SU-DHL-6 (cell line): ENCODE measurements at regions not wholly inside any gene's neighbourhood (a gene's known extent, or its start where the extent isn't known, plus 50 kb on each side); places are given as distances from the start of the nearest gene placed in this dataset.

Source experiments
- H2AFZ ChIP-seq: fragments of 200-600 bp; sonication (generic); 2 replicates; pipeline ENCODE4 v1.6.1; 2014; ENCODE audit warnings: low read depth, mild to moderate bottlenecking, moderate library complexity, mixed read lengths, antibody characterized with exemption, low read length; ENCODE audit not compliant: severe bottlenecking
- H3F3A ChIP-seq: fragments of 200-600 bp; shearing (Covaris generic); 2 replicates; pipeline ENCODE4 v1.6.0; 2016; ENCODE audit warnings: antibody characterized with exemption, mild to moderate bottlenecking; ENCODE audit not compliant: insufficient read depth
- H3K27ac ChIP-seq: fragments of 200-600 bp; sonication (generic); 2 replicates; pipeline ENCODE4 v1.5.1; 2016; ENCODE audit warnings: low read depth, mild to moderate bottlenecking, low read length, moderate library complexity, mixed read lengths
- H3K27me3 ChIP-seq: fragments of 200-600 bp; sonication (generic), shearing (Covaris generic); 2 replicates; pipeline ENCODE4 v1.6.0; 2014; ENCODE audit warnings: mild to moderate bottlenecking, low read length
- H3K36me3 ChIP-seq: fragments of 200-600 bp; sonication (generic); 2 replicates; pipeline ENCODE4 v1.6.1; 2014; ENCODE audit warnings: mild to moderate bottlenecking, low read length, mixed read lengths
- H3K4me2 ChIP-seq: fragments of 300-600, 200-600 bp; shearing (Covaris generic), sonication (generic); 2 replicates; pipeline ENCODE4 v1.6.0; 2014; ENCODE audit warnings: low read length, low read depth, mild to moderate bottlenecking; ENCODE audit not compliant: poor library complexity, severe bottlenecking
- H3K4me3 ChIP-seq: fragments of 200-600 bp; sonication (generic); 2 replicates; pipeline ENCODE4 v1.5.1; 2014; ENCODE audit warnings: antibody characterized with exemption, low read length, mild to moderate bottlenecking, mixed read lengths; ENCODE audit not compliant: insufficient read depth, poor library complexity, severe bottlenecking
- H3K79me2 ChIP-seq: fragments of 200-600 bp; sonication (generic); 2 replicates; pipeline ENCODE4 v1.6.1; 2014; ENCODE audit warnings: mild to moderate bottlenecking, low read length, moderate library complexity; ENCODE audit not compliant: insufficient read depth
- H3K9ac ChIP-seq: fragments of 200-600 bp; sonication (generic); 2 replicates; pipeline ENCODE4 v1.7.0; 2014; ENCODE audit warnings: mild to moderate bottlenecking, low read length
- H3K9me2 ChIP-seq: fragments of 200-600 bp; sonication (generic); replicated peaks from 2 replicates; pipeline ENCODE4 v1.6.1; 2014; ENCODE audit warnings: low read length; ENCODE audit not compliant: insufficient read depth
- H3K9me3 ChIP-seq: fragments of 200-600 bp; sonication (generic); 2 replicates; pipeline ENCODE4 v1.6.1; 2014; ENCODE audit warnings: low read length, mixed read lengths; ENCODE audit not compliant: insufficient read depth
- H4K20me1 ChIP-seq: fragments of 200-600 bp; sonication (generic); 2 replicates; pipeline ENCODE4 v1.6.1; 2014; ENCODE audit warnings: low read depth, mild to moderate bottlenecking, antibody characterized with exemption, low read length, moderate library complexity, mixed read lengths
- EZH2phosphoT487 ChIP-seq: fragments of 200-600 bp; sonication (generic), shearing (Covaris generic); conservative IDR thresholded peaks from 2 replicates; pipeline ENCODE4 v1.6.1; 2018; ENCODE audit warnings: mild to moderate bottlenecking, antibody characterized with exemption, low read length, moderate library complexity, mixed read lengths
- TF ChIP-seq, protein P1 (sequence below): fragments of 200-600 bp; sonication (generic); IDR thresholded peaks from one replicate; pipeline ENCODE4 v1.5.1; 2017; ENCODE audit warnings: antibody characterized with exemption, mild to moderate bottlenecking, low read length, moderate library complexity; ENCODE audit not compliant: insufficient read depth, poor library complexity, severe bottlenecking

DNA sequence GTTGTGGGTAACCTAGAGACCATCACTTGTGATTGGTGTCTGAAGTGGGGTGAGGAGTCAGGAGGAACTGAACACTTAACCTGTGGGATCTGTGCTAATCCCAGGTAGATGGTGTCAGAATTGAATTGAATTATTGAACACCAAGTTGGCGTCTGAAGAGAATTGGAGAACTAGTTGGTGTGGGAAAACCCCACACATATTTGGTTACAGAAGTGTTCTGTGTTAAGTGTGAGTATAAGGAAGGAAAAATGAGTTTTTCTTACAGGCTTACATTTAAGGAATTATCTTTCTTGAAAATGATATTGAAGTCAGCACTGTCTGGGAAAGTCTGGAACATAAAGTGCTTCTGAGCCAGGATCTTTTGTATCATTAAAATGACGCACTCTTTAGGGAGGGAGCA, 182.9 kb upstream of the ECI2 start:
- no peaks in the 10 kb centered on the region for H3K79me2 ChIP-seq
- H3K4me3 ChIP-seq = no peak overlapping the region
- TF ChIP-seq, protein P1, sequence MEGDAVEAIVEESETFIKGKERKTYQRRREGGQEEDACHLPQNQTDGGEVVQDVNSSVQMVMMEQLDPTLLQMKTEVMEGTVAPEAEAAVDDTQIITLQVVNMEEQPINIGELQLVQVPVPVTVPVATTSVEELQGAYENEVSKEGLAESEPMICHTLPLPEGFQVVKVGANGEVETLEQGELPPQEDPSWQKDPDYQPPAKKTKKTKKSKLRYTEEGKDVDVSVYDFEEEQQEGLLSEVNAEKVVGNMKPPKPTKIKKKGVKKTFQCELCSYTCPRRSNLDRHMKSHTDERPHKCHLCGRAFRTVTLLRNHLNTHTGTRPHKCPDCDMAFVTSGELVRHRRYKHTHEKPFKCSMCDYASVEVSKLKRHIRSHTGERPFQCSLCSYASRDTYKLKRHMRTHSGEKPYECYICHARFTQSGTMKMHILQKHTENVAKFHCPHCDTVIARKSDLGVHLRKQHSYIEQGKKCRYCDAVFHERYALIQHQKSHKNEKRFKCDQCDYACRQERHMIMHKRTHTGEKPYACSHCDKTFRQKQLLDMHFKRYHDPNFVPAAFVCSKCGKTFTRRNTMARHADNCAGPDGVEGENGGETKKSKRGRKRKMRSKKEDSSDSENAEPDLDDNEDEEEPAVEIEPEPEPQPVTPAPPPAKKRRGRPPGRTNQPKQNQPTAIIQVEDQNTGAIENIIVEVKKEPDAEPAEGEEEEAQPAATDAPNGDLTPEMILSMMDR = no peak
- no peak for TF ChIP-seq EZH2phosphoT487
- H3K9me2 ChIP-seq = no peaks in the 10 kb centered on the region
- H4K20me1 ChIP-seq = no peaks in the 10 kb centered on the region
- H3K27ac ChIP-seq = no peak overlapping the region
- no peaks in the 10 kb centered on the region for H3K36me3 ChIP-seq
- no peak overlapping the region for H2AFZ ChIP-seq
- no peak overlapping the region for H3K9ac ChIP-seq
- no peak overlapping the region for H3K4me2 ChIP-seq
- no peaks in the 10 kb centered on the region for H3K27me3 ChIP-seq
- no peaks in the 10 kb centered on the region for H3F3A ChIP-seq
- H3K9me3 ChIP-seq = no peaks in the 10 kb centered on the region

DNA sequence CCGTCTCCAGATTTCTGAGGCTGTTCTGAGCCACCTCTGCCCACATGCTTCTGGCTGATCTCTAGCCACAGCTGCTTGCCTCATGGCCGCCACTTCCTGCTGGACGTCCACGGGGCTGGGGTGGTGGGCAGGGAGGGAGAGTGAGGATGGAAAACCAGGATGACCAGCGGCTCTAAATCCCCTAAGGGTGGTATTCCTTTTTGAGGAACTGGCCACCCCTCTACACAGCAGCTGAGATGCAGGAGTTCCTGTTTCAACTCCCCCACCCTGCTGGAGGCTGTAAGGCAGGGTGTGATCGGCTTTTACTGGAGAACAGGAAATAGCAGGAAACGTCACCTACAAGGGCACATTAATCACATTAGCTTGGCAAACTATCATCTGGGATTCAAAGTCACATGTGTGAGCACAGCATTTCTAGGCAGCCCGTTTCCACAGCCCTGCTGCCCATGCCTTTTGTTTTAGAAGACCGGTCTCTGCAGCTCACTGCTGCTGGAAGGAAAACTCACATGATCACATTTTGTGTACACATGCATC, 181.6 kb upstream of the ECI2 start:
- TF ChIP-seq, protein P1 = no peak
- no peak for TF ChIP-seq EZH2phosphoT487
- Histone ChIP-seq H3K9me2 (no peaks in the 10 kb centered on the region), H3K9me3 (no peaks in the 10 kb centered on the region), H3K79me2 (no peaks in the 10 kb centered on the region), H3K4me3 (no peak overlapping the region), H3K4me2 (no peak overlapping the region), H3K9ac (no peak overlapping the region), H3K36me3 (no peaks in the 10 kb centered on the region), H2AFZ (no peak overlapping the region), H3F3A (no peaks in the 10 kb centered on the region), H3K27ac (no peak overlapping the region), H3K27me3 (no peaks in the 10 kb centered on the region), H4K20me1 (no peaks in the 10 kb centered on the region)

DNA sequence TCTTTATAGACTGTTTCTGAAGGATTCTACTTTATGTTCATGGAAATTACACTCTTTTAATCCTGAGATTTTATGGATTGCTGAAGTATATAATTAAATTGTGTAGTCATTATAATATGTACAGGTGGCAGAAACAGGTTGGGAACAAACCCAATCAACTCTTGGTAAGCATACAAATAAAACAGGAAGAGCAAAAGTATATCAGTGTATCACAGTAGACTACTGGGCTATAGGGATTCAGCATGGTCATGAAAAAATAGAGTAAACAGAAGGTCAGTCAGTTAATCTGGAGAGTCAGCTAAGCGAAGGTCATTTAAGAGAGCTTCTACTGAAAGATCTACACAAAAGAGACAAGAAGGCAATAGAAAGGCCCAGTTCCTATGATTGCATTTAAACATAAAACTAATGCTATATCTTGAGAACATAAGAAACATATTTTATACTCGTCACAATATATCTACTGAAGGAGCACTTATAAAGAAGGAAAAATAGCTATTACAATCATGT, 178.9 kb upstream of the ECI2 start:
- Histone ChIP-seq H3K36me3 (no peaks in the 10 kb centered on the region), H3F3A (no peaks in the 10 kb centered on the region), H3K27ac (no peak overlapping the region), H3K4me3 (no peak overlapping the region), H3K79me2 (no peaks in the 10 kb centered on the region), H3K9me3 (peaks cover 6% of the 10 kb centered on the region; the same call in 1 of the 2 replicates), H4K20me1 (no peaks in the 10 kb centered on the region), H3K27me3 (no peaks in the 10 kb centered on the region), H3K9me2 (no peaks in the 10 kb centered on the region), H3K4me2 (no peak overlapping the region), H2AFZ (no peak overlapping the region), H3K9ac (no peak overlapping the region)
- TF ChIP-seq, protein P1 = no peak
- no peak for TF ChIP-seq EZH2phosphoT487
